ACC112 (cell line): ENCODE measurements at regions not wholly inside any gene's neighbourhood (a gene's known extent, or its start where the extent isn't known, plus 50 kb on each side); places are given as distances from the start of the nearest gene placed in this dataset.
"Not testable (repeated sequence)": the region's sequence is repeated elsewhere in the genome, so short reads cannot be mapped to it uniquely, and the experiment has no call there.

Experiments
- H2AFZ ChIP-seq: fragments of 200-600 bp; sonication (generic); one replicate; pipeline ENCODE4 v1.6.0; 2017; ENCODE audit warnings: antibody characterized with exemption, low read length; ENCODE audit not compliant: unreplicated experiment
- H3K27ac ChIP-seq: fragments of 200-600 bp; sonication (generic); 2 replicates; pipeline ENCODE4 v1.5.1; 2014; ENCODE audit warnings: low read depth, mild to moderate bottlenecking, antibody characterized with exemption, low read length, moderate library complexity
- H3K27me3 ChIP-seq: fragments of 200-600 bp; sonication (generic); 2 replicates; pipeline ENCODE4 v1.6.1; 2014; ENCODE audit warnings: mild to moderate bottlenecking, antibody characterized with exemption, low read length, moderate library complexity, mixed read lengths; ENCODE audit not compliant: insufficient read depth
- H3K36me3 ChIP-seq: fragments of 200-600 bp; sonication (generic); 2 replicates; pipeline ENCODE4 v1.6.1; 2016; ENCODE audit warnings: mild to moderate bottlenecking, antibody characterized with exemption, low read length, moderate library complexity, mixed read lengths; ENCODE audit not compliant: insufficient read depth
- H3K4me1 ChIP-seq: fragments of 200-600 bp; sonication (generic); one replicate; pipeline ENCODE4 v1.6.1; 2016; ENCODE audit warnings: low read length, mixed read lengths; ENCODE audit not compliant: insufficient read depth, unreplicated experiment, control insufficient read depth
- H3K4me3 ChIP-seq: fragments of 200-600 bp; sonication (generic); 2 replicates; pipeline ENCODE4 v1.5.1; 2014; ENCODE audit warnings: mild to moderate bottlenecking, low read depth, low read length
- H3K79me2 ChIP-seq: fragments of 200-600 bp; sonication (generic); one replicate; pipeline ENCODE4 v1.6.0; 2016; ENCODE audit warnings: low read length; ENCODE audit not compliant: control insufficient read depth, unreplicated experiment, insufficient read depth

- Histone ChIP-seq H3K4me3 (no peak overlapping the region), H3K79me2 (no peaks in the 10 kb centered on the region), H3K27me3 (no peaks in the 10 kb centered on the region), H3K36me3 (no peaks in the 10 kb centered on the region), H2AFZ (peak overlapping the region; percentile 9), H3K4me1 (peaks cover 8% of the 10 kb centered on the region), H3K27ac (no peak overlapping the region)
These were observed 299.5 kb downstream of the NSUN3 start for GRCh38 chr3:94362393-94362792.

GRCh38 chr3:94365006-94365405, 302.1 kb downstream of the NSUN3 start:
- Histone ChIP-seq H3K4me1 (peaks cover 8% of the 10 kb centered on the region), H3K27me3 (peaks cover 17% of the 10 kb centered on the region; the same call in 1 of the 2 replicates), H3K27ac (no peak overlapping the region), H3K4me3 (no peak overlapping the region), H2AFZ (no peak overlapping the region), H3K79me2 (no peaks in the 10 kb centered on the region), H3K36me3 (no peaks in the 10 kb centered on the region)

GRCh38 chr3:94372026-94372425, 309.2 kb downstream of the NSUN3 start:
- Histone ChIP-seq H3K27me3 (peaks cover 49% of the 10 kb centered on the region), H3K27ac (no peak overlapping the region), H3K79me2 (no peaks in the 10 kb centered on the region), H3K4me1 (no peaks in the 10 kb centered on the region), H3K4me3 (no peak overlapping the region), H2AFZ (no peak overlapping the region), H3K36me3 (no peaks in the 10 kb centered on the region)

GRCh38 chr3:94373456-94373855, 310.6 kb downstream of the NSUN3 start:
- Histone ChIP-seq H3K79me2 (no peaks in the 10 kb centered on the region), H2AFZ (no peak overlapping the region), H3K36me3 (no peaks in the 10 kb centered on the region), H3K4me3 (no peak overlapping the region), H3K27me3 (peaks cover 43% of the 10 kb centered on the region), H3K4me1 (no peaks in the 10 kb centered on the region), H3K27ac (no peak overlapping the region)

GRCh38 chr3:94374439-94375161, 311.7 kb downstream of the NSUN3 start:
- Histone ChIP-seq H3K4me1 (no peaks in the 10 kb centered on the region), H3K4me3 (no peak overlapping the region), H2AFZ (no peak overlapping the region), H3K27me3 (peaks cover 33% of the 10 kb centered on the region), H3K36me3 (no peaks in the 10 kb centered on the region), H3K27ac (no peak overlapping the region), H3K79me2 (no peaks in the 10 kb centered on the region)

GRCh38 chr3:94377123-94377696, 314.3 kb downstream of the NSUN3 start:
- not testable (repeated sequence) for H3K36me3 ChIP-seq, H3K4me1 ChIP-seq, H3K27ac ChIP-seq, H3K79me2 ChIP-seq, H3K4me3 ChIP-seq, H2AFZ ChIP-seq
- H3K27me3 ChIP-seq: peaks cover 28% of the 10 kb centered on the region

GRCh38 chr3:94377863-94378262, 315.0 kb downstream of the NSUN3 start:
- H3K27me3 ChIP-seq: peaks cover 23% of the 10 kb centered on the region
- H3K4me1 ChIP-seq, H3K79me2 ChIP-seq, H3K36me3 ChIP-seq, H3K4me3 ChIP-seq, H2AFZ ChIP-seq, H3K27ac ChIP-seq: not testable (repeated sequence)

GRCh38 chr3:94378322-94378721, 315.5 kb downstream of the NSUN3 start:
- Histone ChIP-seq H3K79me2 (no peaks in the 10 kb centered on the region), H3K4me1 (no peaks in the 10 kb centered on the region), H3K27me3 (peaks cover 20% of the 10 kb centered on the region; the same call in 1 of the 2 replicates), H3K27ac (no peak overlapping the region), H3K4me3 (no peak overlapping the region), H3K36me3 (no peaks in the 10 kb centered on the region), H2AFZ (no peak overlapping the region)

GRCh38 chr3:94379264-94379663, 316.4 kb downstream of the NSUN3 start:
- no peaks in the 10 kb centered on the region for H3K79me2 ChIP-seq
- H3K27ac ChIP-seq: no peak overlapping the region
- no peaks in the 10 kb centered on the region for H3K4me1 ChIP-seq
- no peak overlapping the region for H2AFZ ChIP-seq
- no peak overlapping the region for H3K4me3 ChIP-seq
- H3K36me3 ChIP-seq: no peaks in the 10 kb centered on the region
- peaks cover 18% of the 10 kb centered on the region; the same call in 1 of the 2 replicates for H3K27me3 ChIP-seq

GRCh38 chr3:94394885-94395284, 332.0 kb downstream of the NSUN3 start:
- Histone ChIP-seq H3K4me3 (no peak overlapping the region), H3K36me3 (no peaks in the 10 kb centered on the region), H3K27me3 (no peaks in the 10 kb centered on the region), H3K79me2 (no peaks in the 10 kb centered on the region), H2AFZ (no peak overlapping the region), H3K4me1 (no peaks in the 10 kb centered on the region), H3K27ac (no peak overlapping the region)

GRCh38 chr3:94395851-94396250, 333.0 kb downstream of the NSUN3 start:
- Histone ChIP-seq H3K36me3 (no peaks in the 10 kb centered on the region), H3K27me3 (no peaks in the 10 kb centered on the region), H2AFZ (no peak overlapping the region), H3K79me2 (no peaks in the 10 kb centered on the region), H3K4me3 (no peak overlapping the region), H3K4me1 (no peaks in the 10 kb centered on the region), H3K27ac (no peak overlapping the region)
